ENCODE measurements at regions not wholly inside any gene's neighbourhood (a gene's known extent, or its start where the extent isn't known, plus 50 kb on each side); places are given as distances from the start of the nearest gene placed in this dataset.
"Not testable (repeated sequence)": the region's sequence is repeated elsewhere in the genome, so short reads cannot be mapped to it uniquely, and the experiment has no call there.

GRCh38 chrX:121753602-121754001 is 706.2 kb downstream of the GLUD2 start:
- not testable (repeated sequence) for TF ChIP-seq ZBTB49 (tag by site-specific recombination; IDR thresholded peaks at IDR 0.05; ENCODE audit: low read depth); ZSCAN18 (tag by site-specific recombination; IDR thresholded peaks at IDR 0.05); ATF2 (tag by site-specific recombination; IDR thresholded peaks at IDR 0.05; ENCODE audit: low read depth); ZNF311 (tag by site-specific recombination; IDR thresholded peaks at IDR 0.05; ENCODE audit: borderline replicate concordance); ZNF626 (tag by site-specific recombination; IDR thresholded peaks at IDR 0.05)
